Loucy (cell line): ENCODE measurements at regions not wholly inside any gene's neighbourhood (a gene's known extent, or its start where the extent isn't known, plus 50 kb on each side); places are given as distances from the start of the nearest gene placed in this dataset.

Experiments
- H2AFZ ChIP-seq: fragments of 200-600 bp; sonication (generic); 2 replicates; pipeline ENCODE4 v1.6.0; 2016; ENCODE audit warnings: antibody characterized with exemption, mild to moderate bottlenecking, low read length, moderate library complexity
- H3F3A ChIP-seq: fragments of 200-600 bp; 2 replicates; pipeline ENCODE4 v1.6.0; 2016; ENCODE audit warnings: antibody characterized with exemption, low read depth, mild to moderate bottlenecking
- H3K27me3 ChIP-seq: fragments of 200-600 bp; sonication (generic); 2 replicates; pipeline ENCODE4 v1.6.1; 2014; ENCODE audit warnings: low read length, mild to moderate bottlenecking; ENCODE audit not compliant: insufficient read depth, poor library complexity, severe bottlenecking
- H3K36me3 ChIP-seq: fragments of 200-600 bp; sonication (generic); 2 replicates; pipeline ENCODE4 v1.6.1; 2016; ENCODE audit warnings: low read length; ENCODE audit not compliant: insufficient read depth
- H3K4me1 ChIP-seq: fragments of 200-600 bp; sonication (generic); 2 replicates; pipeline ENCODE4 v1.5.1; 2014; ENCODE audit warnings: low read length, mild to moderate bottlenecking; ENCODE audit not compliant: insufficient read depth, poor library complexity, severe bottlenecking
- H3K4me2 ChIP-seq: fragments of 200-600 bp; sonication (generic); 2 replicates; pipeline ENCODE4 v1.6.0; 2014; ENCODE audit warnings: antibody characterized with exemption, low read length, low read depth, mild to moderate bottlenecking; ENCODE audit not compliant: poor library complexity, severe bottlenecking
- H3K4me3 ChIP-seq: fragments of 200-600 bp; sonication (generic); 2 replicates; pipeline ENCODE4 v1.5.1; 2014; ENCODE audit warnings: low read length, mild to moderate bottlenecking, mixed read lengths; ENCODE audit not compliant: poor library complexity, severe bottlenecking
- H3K79me2 ChIP-seq: fragments of 200-600 bp; sonication (generic); 2 replicates; pipeline ENCODE4 v1.6.1; 2014; ENCODE audit warnings: low read length; ENCODE audit not compliant: insufficient read depth
- H3K9ac ChIP-seq: fragments of 200-600 bp; sonication (generic); 2 replicates; pipeline ENCODE4 v1.6.0; 2014; ENCODE audit warnings: mild to moderate bottlenecking, low read depth, low read length, moderate library complexity; ENCODE audit not compliant: poor library complexity, severe bottlenecking
- H3K9me2 ChIP-seq: fragments of 200-600 bp; sonication (generic); replicated peaks from 2 replicates; pipeline ENCODE4 v1.6.1; 2016; ENCODE audit warnings: low read depth, low read length, mixed read lengths
- H3K9me3 ChIP-seq: fragments of 200-600 bp; sonication (generic); 2 replicates; pipeline ENCODE4 v1.6.1; 2014; ENCODE audit warnings: mild to moderate bottlenecking, antibody characterized with exemption, low read length, low read depth; ENCODE audit not compliant: insufficient read depth
- H4K20me1 ChIP-seq: fragments of 200-600 bp; sonication (generic); 2 replicates; pipeline ENCODE4 v1.6.0; 2014; ENCODE audit warnings: antibody characterized with exemption, low read length, mild to moderate bottlenecking; ENCODE audit not compliant: insufficient read depth, poor library complexity, severe bottlenecking
- CTCF ChIP-seq: fragments of 200-600 bp; sonication (generic); conservative IDR thresholded peaks from 2 replicates; pipeline ENCODE4 v1.5.1; 2014; ENCODE audit warnings: mild to moderate bottlenecking, antibody characterized with exemption, low read length
- EZH2phosphoT487 ChIP-seq: fragments of 200-600 bp; IDR thresholded peaks from 2 replicates; pipeline ENCODE4 v1.6.1; 2018; ENCODE audit warnings: antibody characterized with exemption, mild to moderate bottlenecking, moderate library complexity, borderline replicate concordance

- no peaks in the 10 kb centered on the region for H3K36me3 ChIP-seq
- H3K4me2 ChIP-seq, result no peak overlapping the region
- no peaks in the 10 kb centered on the region for H3K9me3 ChIP-seq
- H3F3A ChIP-seq, result no peaks in the 10 kb centered on the region
- H2AFZ ChIP-seq, result no peak overlapping the region
- no peaks in the 10 kb centered on the region for H3K27me3 ChIP-seq
- H3K4me1 ChIP-seq, result peaks cover 28% of the 10 kb centered on the region
- no peak overlapping the region for H3K4me3 ChIP-seq
- no peak for TF ChIP-seq EZH2phosphoT487
- no peaks in the 10 kb centered on the region for H4K20me1 ChIP-seq
- no peak overlapping the region for H3K9ac ChIP-seq
- H3K9me2 ChIP-seq, result no peaks in the 10 kb centered on the region
- H3K79me2 ChIP-seq, result no peaks in the 10 kb centered on the region
Measured at GRCh38 chr4:153090181-153090580, 114.1 kb upstream of the TRIM2 start.

GRCh38 chr4:153090670-153091385 lies 113.4 kb upstream of the TRIM2 start:
- H3K4me2 ChIP-seq, result no peak overlapping the region

GRCh38 chr4:153093396-153093795 lies 110.8 kb upstream of the TRIM2 start:
- Histone ChIP-seq H3K36me3 (no peaks in the 10 kb centered on the region), H4K20me1 (no peaks in the 10 kb centered on the region), H3K9me3 (no peaks in the 10 kb centered on the region), H3K4me2 (no peak overlapping the region), H3K4me1 (peaks cover 24% of the 10 kb centered on the region), H3K9ac (no peak overlapping the region), H3F3A (no peaks in the 10 kb centered on the region), H3K9me2 (no peaks in the 10 kb centered on the region), H2AFZ (no peak overlapping the region), H3K27me3 (no peaks in the 10 kb centered on the region), H3K79me2 (no peaks in the 10 kb centered on the region), H3K4me3 (no peak overlapping the region)
- no peak for TF ChIP-seq EZH2phosphoT487
- TF ChIP-seq CTCF, result no peak

More at GRCh38 chr4:153090670-153091385, 113.4 kb upstream of the TRIM2 start:
- H3K9ac ChIP-seq, result no peak overlapping the region
- H4K20me1 ChIP-seq, result no peaks in the 10 kb centered on the region
- H3K79me2 ChIP-seq, result no peaks in the 10 kb centered on the region
- H3K27me3 ChIP-seq, result no peaks in the 10 kb centered on the region
- no peaks in the 10 kb centered on the region for H3F3A ChIP-seq
- H3K36me3 ChIP-seq, result no peaks in the 10 kb centered on the region
- H3K9me2 ChIP-seq, result no peaks in the 10 kb centered on the region
- no peak overlapping the region for H3K4me3 ChIP-seq
- TF ChIP-seq EZH2phosphoT487 (no peak), CTCF (no peak)
- peaks cover 24% of the 10 kb centered on the region for H3K4me1 ChIP-seq
- H2AFZ ChIP-seq, result no peak overlapping the region
- no peaks in the 10 kb centered on the region for H3K9me3 ChIP-seq

GRCh38 chr4:153093802-153094201 lies 110.4 kb upstream of the TRIM2 start:
- TF ChIP-seq EZH2phosphoT487 (no peak), CTCF (no peak)

More at GRCh38 chr4:153093802-153094201, 110.4 kb upstream of the TRIM2 start:
- no peaks in the 10 kb centered on the region for H3K79me2 ChIP-seq
- no peaks in the 10 kb centered on the region for H4K20me1 ChIP-seq
- H3K4me2 ChIP-seq, result no peak overlapping the region
- no peak overlapping the region for H2AFZ ChIP-seq
- H3K4me1 ChIP-seq, result peaks cover 21% of the 10 kb centered on the region
- H3K9ac ChIP-seq, result no peak overlapping the region
- H3K4me3 ChIP-seq, result no peak overlapping the region
- H3F3A ChIP-seq, result no peaks in the 10 kb centered on the region
- no peaks in the 10 kb centered on the region for H3K9me3 ChIP-seq
- no peaks in the 10 kb centered on the region for H3K36me3 ChIP-seq
- H3K27me3 ChIP-seq, result no peaks in the 10 kb centered on the region
- no peaks in the 10 kb centered on the region for H3K9me2 ChIP-seq
